HL-60 (cell line): ENCODE measurements at regions not wholly inside any gene's neighbourhood (a gene's known extent, or its start where the extent isn't known, plus 50 kb on each side); places are given as distances from the start of the nearest gene placed in this dataset.

Source experiments
- GABPA ChIP-seq: IDR thresholded peaks from 2 replicates; pipeline ENCODE4 v1.6.1; 2012; ENCODE audit warnings: low read depth
- POLR2AphosphoS5 ChIP-seq: IDR thresholded peaks from 2 replicates; pipeline ENCODE4 v1.6.1; 2012; ENCODE audit warnings: low read depth
- SPI1 ChIP-seq: IDR thresholded peaks from 2 replicates; pipeline ENCODE4 v1.6.1; 2012; ENCODE audit warnings: low read depth, mild to moderate bottlenecking, borderline replicate concordance
- TF ChIP-seq, protein P1 (sequence below): IDR thresholded peaks from one replicate; pipeline ENCODE4 v1.5.1; 2011; ENCODE audit warnings: low read length, control low read depth, inconsistent platforms; ENCODE audit not compliant: insufficient read depth
- TF ChIP-seq, protein P2 (sequence below): IDR thresholded peaks from 2 replicates; pipeline ENCODE4 v1.6.1; 2012; ENCODE audit warnings: low read depth; ENCODE audit not compliant: insufficient replicate concordance

DNA sequence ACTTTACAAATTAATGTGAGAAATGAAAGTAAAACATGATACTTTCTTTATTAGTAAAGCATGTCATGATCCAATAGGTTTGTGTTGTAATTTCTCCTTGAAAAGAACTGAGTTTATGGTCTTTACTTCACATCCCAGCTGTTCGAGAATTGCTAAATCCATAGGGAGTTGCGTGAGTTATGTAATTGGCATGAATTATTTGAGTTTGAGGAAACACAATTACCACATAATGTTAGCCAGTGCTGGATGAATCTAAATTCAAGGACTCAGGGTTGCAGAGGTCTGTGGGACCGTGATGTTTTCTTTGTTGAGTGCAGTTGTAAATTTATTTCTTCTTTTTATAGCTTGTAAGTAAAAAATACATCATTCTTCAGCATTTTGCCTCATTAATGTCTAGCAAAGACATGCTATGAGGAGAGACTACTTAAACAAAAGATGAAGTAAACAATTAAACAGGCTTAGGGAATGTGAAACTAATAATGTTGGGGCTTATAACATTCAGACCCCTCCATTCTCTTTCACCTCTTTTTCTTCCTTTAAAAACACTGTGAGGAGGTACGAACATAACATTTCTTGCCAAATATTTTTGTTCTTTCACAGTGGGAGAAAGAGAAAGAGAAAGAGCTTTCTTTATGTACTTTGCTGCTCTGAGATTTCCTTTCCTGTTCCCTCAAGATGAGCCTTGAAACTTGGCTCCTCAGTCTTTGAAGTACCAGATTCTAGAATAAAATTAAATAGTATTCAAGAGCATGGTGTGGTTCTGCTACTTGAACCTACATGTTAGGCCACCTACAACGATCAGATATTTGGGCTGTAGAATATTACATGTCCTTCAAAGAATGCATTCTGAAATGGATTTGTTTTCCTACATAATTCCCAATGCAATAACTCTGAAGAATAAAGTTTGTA, 159.6 kb upstream of the ANK2 start:
- TF ChIP-seq, protein P1, sequence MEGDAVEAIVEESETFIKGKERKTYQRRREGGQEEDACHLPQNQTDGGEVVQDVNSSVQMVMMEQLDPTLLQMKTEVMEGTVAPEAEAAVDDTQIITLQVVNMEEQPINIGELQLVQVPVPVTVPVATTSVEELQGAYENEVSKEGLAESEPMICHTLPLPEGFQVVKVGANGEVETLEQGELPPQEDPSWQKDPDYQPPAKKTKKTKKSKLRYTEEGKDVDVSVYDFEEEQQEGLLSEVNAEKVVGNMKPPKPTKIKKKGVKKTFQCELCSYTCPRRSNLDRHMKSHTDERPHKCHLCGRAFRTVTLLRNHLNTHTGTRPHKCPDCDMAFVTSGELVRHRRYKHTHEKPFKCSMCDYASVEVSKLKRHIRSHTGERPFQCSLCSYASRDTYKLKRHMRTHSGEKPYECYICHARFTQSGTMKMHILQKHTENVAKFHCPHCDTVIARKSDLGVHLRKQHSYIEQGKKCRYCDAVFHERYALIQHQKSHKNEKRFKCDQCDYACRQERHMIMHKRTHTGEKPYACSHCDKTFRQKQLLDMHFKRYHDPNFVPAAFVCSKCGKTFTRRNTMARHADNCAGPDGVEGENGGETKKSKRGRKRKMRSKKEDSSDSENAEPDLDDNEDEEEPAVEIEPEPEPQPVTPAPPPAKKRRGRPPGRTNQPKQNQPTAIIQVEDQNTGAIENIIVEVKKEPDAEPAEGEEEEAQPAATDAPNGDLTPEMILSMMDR: no peak
- TF ChIP-seq POLR2AphosphoS5 (no peak), GABPA (no peak), SPI1 (no peak)
- TF ChIP-seq, protein P2, sequence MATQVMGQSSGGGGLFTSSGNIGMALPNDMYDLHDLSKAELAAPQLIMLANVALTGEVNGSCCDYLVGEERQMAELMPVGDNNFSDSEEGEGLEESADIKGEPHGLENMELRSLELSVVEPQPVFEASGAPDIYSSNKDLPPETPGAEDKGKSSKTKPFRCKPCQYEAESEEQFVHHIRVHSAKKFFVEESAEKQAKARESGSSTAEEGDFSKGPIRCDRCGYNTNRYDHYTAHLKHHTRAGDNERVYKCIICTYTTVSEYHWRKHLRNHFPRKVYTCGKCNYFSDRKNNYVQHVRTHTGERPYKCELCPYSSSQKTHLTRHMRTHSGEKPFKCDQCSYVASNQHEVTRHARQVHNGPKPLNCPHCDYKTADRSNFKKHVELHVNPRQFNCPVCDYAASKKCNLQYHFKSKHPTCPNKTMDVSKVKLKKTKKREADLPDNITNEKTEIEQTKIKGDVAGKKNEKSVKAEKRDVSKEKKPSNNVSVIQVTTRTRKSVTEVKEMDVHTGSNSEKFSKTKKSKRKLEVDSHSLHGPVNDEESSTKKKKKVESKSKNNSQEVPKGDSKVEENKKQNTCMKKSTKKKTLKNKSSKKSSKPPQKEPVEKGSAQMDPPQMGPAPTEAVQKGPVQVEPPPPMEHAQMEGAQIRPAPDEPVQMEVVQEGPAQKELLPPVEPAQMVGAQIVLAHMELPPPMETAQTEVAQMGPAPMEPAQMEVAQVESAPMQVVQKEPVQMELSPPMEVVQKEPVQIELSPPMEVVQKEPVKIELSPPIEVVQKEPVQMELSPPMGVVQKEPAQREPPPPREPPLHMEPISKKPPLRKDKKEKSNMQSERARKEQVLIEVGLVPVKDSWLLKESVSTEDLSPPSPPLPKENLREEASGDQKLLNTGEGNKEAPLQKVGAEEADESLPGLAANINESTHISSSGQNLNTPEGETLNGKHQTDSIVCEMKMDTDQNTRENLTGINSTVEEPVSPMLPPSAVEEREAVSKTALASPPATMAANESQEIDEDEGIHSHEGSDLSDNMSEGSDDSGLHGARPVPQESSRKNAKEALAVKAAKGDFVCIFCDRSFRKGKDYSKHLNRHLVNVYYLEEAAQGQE: no peak
